ENCODE measurements at regions not wholly inside any gene's neighbourhood (a gene's known extent, or its start where the extent isn't known, plus 50 kb on each side); places are given as distances from the start of the nearest gene placed in this dataset.

DNA sequence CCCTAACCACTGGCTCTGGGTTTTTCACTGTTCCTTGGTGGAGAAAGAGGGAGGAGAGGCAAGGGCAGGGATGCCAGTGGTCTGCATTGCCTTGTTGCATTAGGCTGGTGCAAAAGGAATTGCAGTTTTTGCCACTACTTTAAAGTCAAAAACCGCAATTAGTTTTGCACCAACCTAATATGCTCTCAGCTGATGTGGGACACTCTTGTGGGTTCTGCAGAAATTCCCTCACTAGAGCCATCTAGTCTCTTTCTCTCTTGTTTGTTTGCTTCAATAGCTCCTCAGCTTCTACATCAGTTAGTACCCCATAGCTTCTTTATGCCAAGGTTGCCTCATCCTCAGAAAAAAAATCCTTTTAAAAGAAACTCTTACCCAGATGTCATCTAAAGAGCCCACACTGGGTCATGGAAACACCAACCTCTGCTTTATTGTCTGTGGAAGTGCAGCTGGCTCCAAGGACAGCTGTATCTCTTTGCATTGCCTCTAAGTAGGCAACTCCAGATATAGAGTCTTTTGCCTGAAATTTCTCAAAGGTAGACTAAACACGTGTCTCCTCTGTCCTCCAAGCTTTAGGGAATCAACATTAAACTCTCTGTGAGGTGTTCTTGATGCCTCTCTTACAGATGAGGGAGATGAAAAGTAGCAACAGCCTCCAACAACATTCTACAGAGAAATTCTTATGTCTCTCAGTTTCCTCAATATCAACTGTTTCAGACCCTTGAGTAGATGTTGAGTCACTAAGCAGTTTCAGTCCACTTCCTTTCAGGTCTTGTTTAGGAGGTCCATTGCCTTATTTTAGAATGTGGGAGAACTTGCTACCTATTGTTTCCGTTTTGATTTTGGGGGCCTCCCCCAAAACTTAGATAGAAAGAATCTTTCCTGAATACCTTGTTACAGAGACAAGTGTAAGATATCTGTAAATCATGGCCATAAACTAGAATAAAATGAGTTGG, 84.9 kb upstream of the MEF2C start:
- Histone ChIP-seq H3K27me3 (no peaks in the 10 kb centered on the region), H3K9me3 (no peaks in the 10 kb centered on the region), H3K4me1 (no peaks in the 10 kb centered on the region), H3K36me3 (replicated peaks in 1 of 2; ENCODE audit: insufficient read depth in 1 of 2, low read depth in 2 of 2) (no peaks in the 10 kb centered on the region), H3K27ac (no peak overlapping the region), H3K4me3 (no peak overlapping the region)
- TF ChIP-seq, protein P1, sequence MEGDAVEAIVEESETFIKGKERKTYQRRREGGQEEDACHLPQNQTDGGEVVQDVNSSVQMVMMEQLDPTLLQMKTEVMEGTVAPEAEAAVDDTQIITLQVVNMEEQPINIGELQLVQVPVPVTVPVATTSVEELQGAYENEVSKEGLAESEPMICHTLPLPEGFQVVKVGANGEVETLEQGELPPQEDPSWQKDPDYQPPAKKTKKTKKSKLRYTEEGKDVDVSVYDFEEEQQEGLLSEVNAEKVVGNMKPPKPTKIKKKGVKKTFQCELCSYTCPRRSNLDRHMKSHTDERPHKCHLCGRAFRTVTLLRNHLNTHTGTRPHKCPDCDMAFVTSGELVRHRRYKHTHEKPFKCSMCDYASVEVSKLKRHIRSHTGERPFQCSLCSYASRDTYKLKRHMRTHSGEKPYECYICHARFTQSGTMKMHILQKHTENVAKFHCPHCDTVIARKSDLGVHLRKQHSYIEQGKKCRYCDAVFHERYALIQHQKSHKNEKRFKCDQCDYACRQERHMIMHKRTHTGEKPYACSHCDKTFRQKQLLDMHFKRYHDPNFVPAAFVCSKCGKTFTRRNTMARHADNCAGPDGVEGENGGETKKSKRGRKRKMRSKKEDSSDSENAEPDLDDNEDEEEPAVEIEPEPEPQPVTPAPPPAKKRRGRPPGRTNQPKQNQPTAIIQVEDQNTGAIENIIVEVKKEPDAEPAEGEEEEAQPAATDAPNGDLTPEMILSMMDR (IDR thresholded peaks at IDR 0.05) = no peak
- TF ChIP-seq POLR2A (IDR thresholded peaks at IDR 0.05) = no peak
- ATAC-seq (no peak), DNase-seq (no peak)
- WGBS, 2 donors = 54 to 68% methylated on average over 3 of the region's 3 CpGs
- intact Hi-C loops (cut with DNase I) = no loop called here

DNA sequence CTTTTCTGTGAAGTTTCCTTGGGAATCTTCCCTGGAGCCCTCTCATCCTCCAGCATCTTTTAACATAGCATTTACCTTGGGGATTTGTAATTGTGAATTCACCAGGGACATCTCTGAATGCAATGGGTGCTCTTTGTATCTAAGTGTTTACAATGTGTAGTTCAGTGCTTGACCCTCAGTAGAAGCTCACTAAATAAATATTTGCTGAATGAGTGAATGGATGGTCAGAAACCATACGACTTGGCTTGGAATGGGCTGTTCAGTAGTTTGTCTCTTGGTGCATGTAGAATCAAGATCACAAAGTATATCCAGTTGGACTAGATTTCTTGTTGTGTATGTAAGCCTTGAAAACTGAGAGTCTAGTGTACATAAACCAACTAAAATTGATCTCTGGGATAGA, 81.8 kb upstream of the MEF2C start:
- DNase-seq (no peak), ATAC-seq (no peak)
- Histone ChIP-seq H3K9me3 (no peaks in the 10 kb centered on the region), H3K36me3 (replicated peaks in 1 of 2; ENCODE audit: insufficient read depth in 1 of 2, low read depth in 2 of 2) (no peaks in the 10 kb centered on the region), H3K4me1 (no peaks in the 10 kb centered on the region), H3K27me3 (no peaks in the 10 kb centered on the region), H3K27ac (no peak overlapping the region), H3K4me3 (no peak overlapping the region)
- intact Hi-C loops (cut with DNase I) = no loop called here
- 28 to 44% methylated on average over 1 of the region's 1 CpG for WGBS, 2 donors
- TF ChIP-seq, protein P1 (IDR thresholded peaks at IDR 0.05) = no peak
- TF ChIP-seq POLR2A (IDR thresholded peaks at IDR 0.05) = no peak

DNA sequence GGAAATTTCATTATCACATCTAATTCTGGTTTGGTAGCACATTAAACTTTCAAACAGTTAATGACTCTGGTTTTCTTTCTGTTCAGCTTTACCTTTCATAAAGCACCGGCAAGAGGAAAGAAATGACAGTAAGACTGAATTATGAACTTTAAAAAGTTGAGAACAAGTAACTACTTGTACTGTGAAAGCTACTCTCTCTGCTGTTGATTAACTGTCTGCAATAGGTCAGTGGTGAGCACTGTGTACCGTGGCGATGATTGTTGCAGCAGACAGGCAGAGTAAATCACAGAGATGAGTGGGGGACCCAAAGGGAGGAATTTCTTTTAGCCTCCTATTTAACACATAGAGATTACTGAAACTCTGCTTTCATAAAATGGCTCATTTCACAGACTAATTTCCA, 74.0 kb upstream of the MEF2C start:
- ATAC-seq (no peak), DNase-seq (no peak)
- Histone ChIP-seq H3K27me3 (no peaks in the 10 kb centered on the region), H3K36me3 (replicated peaks in 1 of 2; ENCODE audit: insufficient read depth in 1 of 2, low read depth in 2 of 2) (no peaks in the 10 kb centered on the region), H3K4me1 (no peaks in the 10 kb centered on the region), H3K4me3 (no peak overlapping the region), H3K27ac (no peak overlapping the region), H3K9me3 (no peaks in the 10 kb centered on the region)
- WGBS, 2 donors = 37 to 38% methylated on average over 3 of the region's 3 CpGs
- TF ChIP-seq POLR2A (IDR thresholded peaks at IDR 0.05) = no peak
- TF ChIP-seq, protein P1 (IDR thresholded peaks at IDR 0.05) = no peak
- intact Hi-C loops (cut with DNase I) = no loop called here

DNA sequence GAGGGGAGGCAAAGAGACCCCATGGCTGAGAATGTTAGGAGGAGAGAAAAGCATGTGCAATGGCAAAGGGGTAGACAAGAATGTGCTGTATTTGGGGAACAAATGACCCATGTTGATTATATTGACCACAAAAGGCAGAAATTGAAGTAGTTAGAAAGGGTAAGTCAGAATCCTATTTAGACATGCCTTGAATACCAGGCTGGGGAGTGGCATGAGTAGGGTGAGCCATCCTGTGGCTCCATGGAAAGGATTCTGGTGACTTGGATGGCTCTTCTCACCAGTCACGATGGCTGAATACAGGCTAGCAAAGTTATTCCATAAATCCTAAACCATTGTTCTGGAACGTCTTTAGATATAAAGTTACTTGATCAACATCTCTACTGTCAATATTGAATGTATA, 73.4 kb upstream of the MEF2C start:
- H3K27me3 ChIP-seq = no peaks in the 10 kb centered on the region
- intact Hi-C loops (cut with DNase I) = no loop called here
- DNase-seq (no peak), ATAC-seq (no peak)
- no peak overlapping the region for H3K27ac ChIP-seq
- no peak for TF ChIP-seq POLR2A (IDR thresholded peaks at IDR 0.05)
- TF ChIP-seq, protein P1 (IDR thresholded peaks at IDR 0.05) = no peak
- 74 to 77% methylated on average over 2 of the region's 2 CpGs for WGBS, 2 donors
- no peak overlapping the region for H3K4me3 ChIP-seq
- H3K9me3 ChIP-seq = no peaks in the 10 kb centered on the region
- H3K36me3 ChIP-seq (replicated peaks in 1 of 2; ENCODE audit: insufficient read depth in 1 of 2, low read depth in 2 of 2) = no peaks in the 10 kb centered on the region
- no peaks in the 10 kb centered on the region for H3K4me1 ChIP-seq

DNA sequence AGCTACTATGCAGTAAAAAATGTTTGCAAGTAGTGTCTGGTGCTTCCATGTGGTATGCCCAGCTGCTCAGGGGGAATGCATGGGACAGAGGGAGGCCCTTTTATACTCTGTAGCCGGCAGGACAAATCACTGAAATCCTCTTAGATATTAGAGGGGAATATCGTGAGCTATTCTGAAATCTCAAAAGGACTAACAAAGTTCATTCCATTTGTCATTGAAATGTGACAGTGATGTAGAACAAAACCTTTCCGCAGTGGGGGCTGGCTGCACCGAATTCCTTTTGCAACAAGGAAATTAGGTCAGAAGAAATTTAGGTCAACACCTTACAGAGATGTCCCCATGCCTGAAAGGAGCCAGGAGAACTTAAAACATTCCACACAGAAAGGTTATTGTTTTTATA, 72.4 kb upstream of the MEF2C start:
- 50 to 71% methylated on average over 4 of the region's 4 CpGs for WGBS, 2 donors
- H3K9me3 ChIP-seq = no peaks in the 10 kb centered on the region
- no peak overlapping the region for H3K27ac ChIP-seq
- no peak overlapping the region for H3K4me3 ChIP-seq
- no peaks in the 10 kb centered on the region for H3K36me3 ChIP-seq (replicated peaks in 1 of 2; ENCODE audit: insufficient read depth in 1 of 2, low read depth in 2 of 2)
- H3K4me1 ChIP-seq = no peaks in the 10 kb centered on the region
- intact Hi-C loops (cut with DNase I) = no loop called here
- TF ChIP-seq, protein P1 (IDR thresholded peaks at IDR 0.05) = no peak
- TF ChIP-seq POLR2A (IDR thresholded peaks at IDR 0.05) = no peak
- H3K27me3 ChIP-seq = no peaks in the 10 kb centered on the region
- no peak for ATAC-seq
- DNase-seq = no peak
